ENCODE measurements at regions not wholly inside any gene's neighbourhood (a gene's known extent, or its start where the extent isn't known, plus 50 kb on each side); places are given as distances from the start of the nearest gene placed in this dataset.
A peak's percentile ranks its signal among the peaks of the same experiment; 100 is the strongest.

DNA sequence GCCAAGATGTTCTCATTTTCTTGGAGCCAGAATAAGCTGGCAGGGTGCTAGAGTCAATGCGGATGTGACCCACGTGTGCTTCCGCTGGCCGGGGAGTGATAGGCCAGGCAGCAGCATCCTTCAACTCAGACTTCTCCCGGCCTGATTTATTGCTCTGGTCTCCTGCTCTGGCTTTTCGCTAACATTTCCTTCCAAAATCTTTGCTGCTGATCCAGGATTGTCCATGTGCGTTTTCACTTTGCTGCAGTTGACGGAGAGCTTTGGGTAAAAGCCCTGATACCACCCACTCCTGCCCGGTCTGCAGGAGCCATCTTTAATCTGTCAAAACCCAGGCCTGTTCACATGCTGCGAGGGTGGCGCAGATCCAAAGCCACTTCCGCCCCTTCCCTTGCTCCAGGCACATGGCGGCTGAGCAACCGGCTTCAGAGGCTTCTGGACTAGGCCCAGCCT, 106.8 kb downstream of the CYP26A1 start:
- H3K4me1 ChIP-seq = no peaks in the 10 kb centered on the region
- no peak overlapping the region for H3K4me3 ChIP-seq
- H3K9me3 ChIP-seq = no peaks in the 10 kb centered on the region
- no peaks in the 10 kb centered on the region for H3K27me3 ChIP-seq
- 74 to 85% methylated on average over 14 of the region's 14 CpGs for WGBS, 2 donors
- peak overlapping the region in 1 of 4 donors; percentile 2 for H3K27ac ChIP-seq
- intact Hi-C loops (cut with DNase I) = no loop called here
- no peaks in the 10 kb centered on the region for H3K36me3 ChIP-seq
- DNase-seq = peak; percentile 80
- TF ChIP-seq EP300 (IDR thresholded peaks at IDR 0.05) = no peak
- TF ChIP-seq, protein P1, sequence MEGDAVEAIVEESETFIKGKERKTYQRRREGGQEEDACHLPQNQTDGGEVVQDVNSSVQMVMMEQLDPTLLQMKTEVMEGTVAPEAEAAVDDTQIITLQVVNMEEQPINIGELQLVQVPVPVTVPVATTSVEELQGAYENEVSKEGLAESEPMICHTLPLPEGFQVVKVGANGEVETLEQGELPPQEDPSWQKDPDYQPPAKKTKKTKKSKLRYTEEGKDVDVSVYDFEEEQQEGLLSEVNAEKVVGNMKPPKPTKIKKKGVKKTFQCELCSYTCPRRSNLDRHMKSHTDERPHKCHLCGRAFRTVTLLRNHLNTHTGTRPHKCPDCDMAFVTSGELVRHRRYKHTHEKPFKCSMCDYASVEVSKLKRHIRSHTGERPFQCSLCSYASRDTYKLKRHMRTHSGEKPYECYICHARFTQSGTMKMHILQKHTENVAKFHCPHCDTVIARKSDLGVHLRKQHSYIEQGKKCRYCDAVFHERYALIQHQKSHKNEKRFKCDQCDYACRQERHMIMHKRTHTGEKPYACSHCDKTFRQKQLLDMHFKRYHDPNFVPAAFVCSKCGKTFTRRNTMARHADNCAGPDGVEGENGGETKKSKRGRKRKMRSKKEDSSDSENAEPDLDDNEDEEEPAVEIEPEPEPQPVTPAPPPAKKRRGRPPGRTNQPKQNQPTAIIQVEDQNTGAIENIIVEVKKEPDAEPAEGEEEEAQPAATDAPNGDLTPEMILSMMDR (IDR thresholded peaks at IDR 0.05) = no peak
- no peak for TF ChIP-seq POLR2A (IDR thresholded peaks at IDR 0.05)
- no peak for TF ChIP-seq POLR2AphosphoS5 (IDR thresholded peaks at IDR 0.05)

DNA sequence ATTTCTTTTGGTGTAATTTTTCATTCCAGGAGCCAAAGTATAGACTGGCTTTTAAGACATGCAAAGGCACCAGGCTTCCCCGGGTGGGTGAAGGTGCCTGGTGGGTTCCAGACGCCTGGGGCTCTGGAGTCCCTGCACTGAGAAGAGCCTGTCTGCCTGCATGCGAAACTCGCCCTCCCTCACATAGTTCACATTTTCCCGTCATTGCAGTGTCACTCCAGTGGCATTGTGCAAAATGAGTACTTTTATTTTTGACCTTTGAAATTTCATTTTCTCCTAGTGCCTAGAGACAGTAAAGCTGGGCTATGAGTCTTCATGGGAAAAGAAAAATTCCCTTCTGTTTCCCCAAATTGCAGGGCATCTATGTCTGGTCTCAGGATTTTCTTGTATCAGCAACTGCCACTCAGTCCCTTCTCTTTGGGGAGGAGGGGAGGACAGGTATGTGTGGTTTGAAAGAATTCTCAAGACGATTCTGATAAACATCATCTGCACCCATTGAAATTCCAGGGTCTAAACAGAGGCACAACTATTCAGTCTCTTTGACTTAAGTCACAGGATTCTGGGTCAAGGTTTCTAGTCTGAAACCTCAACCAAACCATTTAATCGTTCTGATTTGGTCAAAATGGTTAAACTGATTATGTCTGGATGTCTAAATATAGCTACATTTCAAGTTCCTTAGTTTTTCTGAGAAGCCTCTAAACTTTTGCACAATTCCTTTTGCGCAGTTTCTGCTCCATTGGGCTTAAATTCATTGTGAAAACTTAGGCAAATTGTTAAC, 107.8 kb downstream of the CYP26A1 start:
- H3K27ac ChIP-seq = peak overlapping the region in 1 of 4 donors; percentile 2
- intact Hi-C loops (cut with DNase I) = no loop called here
- no peaks in the 10 kb centered on the region for H3K27me3 ChIP-seq
- DNase-seq = no peak
- no peak overlapping the region for H3K4me3 ChIP-seq
- 86 to 88% methylated on average over 8 of the region's 8 CpGs for WGBS, 2 donors
- no peaks in the 10 kb centered on the region for H3K4me1 ChIP-seq
- H3K9me3 ChIP-seq = no peaks in the 10 kb centered on the region
- H3K36me3 ChIP-seq = no peaks in the 10 kb centered on the region
- TF ChIP-seq POLR2A (IDR thresholded peaks at IDR 0.05) (no peak), POLR2AphosphoS5 (IDR thresholded peaks at IDR 0.05) (no peak), EP300 (IDR thresholded peaks at IDR 0.05) (no peak)
- TF ChIP-seq, protein P1 (IDR thresholded peaks at IDR 0.05) = no peak

- TF ChIP-seq, protein P1 (IDR thresholded peaks at IDR 0.05) = no peak
- TF ChIP-seq EP300 (IDR thresholded peaks at IDR 0.05) (no peak), POLR2A (IDR thresholded peaks at IDR 0.05) (no peak)
- H3K4me3 ChIP-seq = no peak overlapping the region
- H3K9me3 ChIP-seq = no peaks in the 10 kb centered on the region
- H3K27me3 ChIP-seq = no peaks in the 10 kb centered on the region
- 86 to 90% methylated on average over 4 of the region's 4 CpGs for WGBS, 2 donors
- H3K4me1 ChIP-seq = no peaks in the 10 kb centered on the region
- intact Hi-C loops (cut with DNase I) = no loop called here
- no peak overlapping the region for H3K27ac ChIP-seq
- DNase-seq = no peak
- H3K36me3 ChIP-seq = no peaks in the 10 kb centered on the region
Measured at GRCh38 chr10:93182049-93182327, 108.3 kb downstream of the CYP26A1 start.

DNA sequence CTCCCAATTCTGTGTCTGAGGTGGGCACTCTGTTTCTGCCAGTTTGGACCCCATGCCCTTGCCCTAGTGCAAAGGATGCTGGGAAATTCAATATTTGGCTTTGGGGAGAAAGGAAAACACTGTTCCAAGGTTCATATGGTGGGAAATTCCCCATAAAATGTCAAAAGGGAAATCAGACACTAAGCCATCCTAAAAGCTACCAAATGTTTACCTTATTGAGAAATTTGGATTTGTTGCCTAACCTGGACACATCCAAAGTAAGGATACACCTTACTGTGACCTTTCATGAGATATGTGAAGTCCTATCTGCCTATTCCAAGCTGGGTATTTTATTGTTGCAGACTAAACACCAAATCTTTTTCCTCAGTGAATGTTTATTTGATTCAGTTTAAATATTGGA, 109.1 kb downstream of the CYP26A1 start:
- TF ChIP-seq EP300 (IDR thresholded peaks at IDR 0.05) = no peak
- no peak for TF ChIP-seq POLR2AphosphoS5 (IDR thresholded peaks at IDR 0.05)
- TF ChIP-seq, protein P1 (IDR thresholded peaks at IDR 0.05) = no peak
- no peak for TF ChIP-seq POLR2A (IDR thresholded peaks at IDR 0.05)
- intact Hi-C loops (cut with DNase I) = no loop called here

GRCh38 chr10:93186653-93187052, 113.0 kb downstream of the CYP26A1 start:
- Histone ChIP-seq H3K27me3 (no peaks in the 10 kb centered on the region), H3K4me3 (no peak overlapping the region), H3K9me3 (no peaks in the 10 kb centered on the region), H3K36me3 (no peaks in the 10 kb centered on the region), H3K27ac (no peak overlapping the region), H3K4me1 (no peaks in the 10 kb centered on the region)
- DNase-seq = no peak
- intact Hi-C loops (cut with DNase I) = no loop called here
- TF ChIP-seq POLR2AphosphoS5 (IDR thresholded peaks at IDR 0.05) (no peak), EP300 (IDR thresholded peaks at IDR 0.05) (no peak), POLR2A (IDR thresholded peaks at IDR 0.05) (no peak)
- TF ChIP-seq, protein P1 (IDR thresholded peaks at IDR 0.05) = no peak
- 76 to 77% methylated on average over 2 of the region's 2 CpGs for WGBS, 2 donors

More for the DNA sequence above, 109.1 kb downstream of the CYP26A1 start:
- no peak overlapping the region for H3K27ac ChIP-seq
- H3K27me3 ChIP-seq = no peaks in the 10 kb centered on the region
- H3K36me3 ChIP-seq = no peaks in the 10 kb centered on the region
- no peak overlapping the region for H3K4me3 ChIP-seq
- H3K9me3 ChIP-seq = no peaks in the 10 kb centered on the region
- no peak for DNase-seq
- H3K4me1 ChIP-seq = no peaks in the 10 kb centered on the region

Measured in sigmoid colon (tissue), 6 donors.